ENCODE measurements at regions not wholly inside any gene's neighbourhood (a gene's known extent, or its start where the extent isn't known, plus 50 kb on each side); places are given as distances from the start of the nearest gene placed in this dataset.

DNA sequence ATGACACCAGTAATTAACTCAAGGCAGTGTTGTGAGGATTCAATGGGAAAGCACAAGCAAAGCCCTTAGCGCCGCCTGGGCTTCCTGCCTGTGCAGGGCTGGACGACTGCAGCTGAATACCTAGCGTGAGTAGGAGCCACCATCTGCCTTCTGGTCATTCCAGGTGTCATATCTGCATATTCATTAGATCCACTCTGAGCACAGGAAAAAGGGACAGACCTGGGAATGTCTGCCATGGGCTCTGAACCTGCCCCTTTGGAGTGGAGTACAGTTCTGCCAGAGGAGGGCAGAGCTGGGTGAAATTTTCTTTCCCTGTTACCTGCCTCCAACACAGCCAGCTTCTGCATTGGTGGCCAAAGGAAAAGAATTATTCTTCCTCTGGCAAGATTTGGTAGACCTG is 298.8 kb downstream of the NSG2 start:
- TF ChIP-seq EZH2 (IDR thresholded peaks at IDR 0.05) = no peak
- no peak for TF ChIP-seq POLR2AphosphoS5 (IDR thresholded peaks at IDR 0.05; ENCODE audit: borderline replicate concordance, low read depth, low read length)
- no peak for TF ChIP-seq FOXP2 (optimal IDR thresholded peaks at IDR 0.05; ENCODE audit: control extremely low read depth, extremely low read length, insufficient read depth)
